B cell (primary cell): ENCODE measurements at regions not wholly inside any gene's neighbourhood (a gene's known extent, or its start where the extent isn't known, plus 50 kb on each side); places are given as distances from the start of the nearest gene placed in this dataset.

ENCODE experiments used
- EZH2 ChIP-seq: IDR thresholded peaks from 2 replicates; pipeline ENCODE4 v1.6.1; 2012; ENCODE audit warnings: borderline replicate concordance, low read depth, mild to moderate bottlenecking, moderate library complexity, low read length; ENCODE audit not compliant: insufficient read depth, poor library complexity, severe bottlenecking
- TF ChIP-seq, protein P1 (sequence below): fragments of 200-600 bp; IDR thresholded peaks from one replicate; pipeline ENCODE4 v1.8.0; 2022; ENCODE audit warnings: antibody characterized with exemption, mild to moderate bottlenecking

DNA sequence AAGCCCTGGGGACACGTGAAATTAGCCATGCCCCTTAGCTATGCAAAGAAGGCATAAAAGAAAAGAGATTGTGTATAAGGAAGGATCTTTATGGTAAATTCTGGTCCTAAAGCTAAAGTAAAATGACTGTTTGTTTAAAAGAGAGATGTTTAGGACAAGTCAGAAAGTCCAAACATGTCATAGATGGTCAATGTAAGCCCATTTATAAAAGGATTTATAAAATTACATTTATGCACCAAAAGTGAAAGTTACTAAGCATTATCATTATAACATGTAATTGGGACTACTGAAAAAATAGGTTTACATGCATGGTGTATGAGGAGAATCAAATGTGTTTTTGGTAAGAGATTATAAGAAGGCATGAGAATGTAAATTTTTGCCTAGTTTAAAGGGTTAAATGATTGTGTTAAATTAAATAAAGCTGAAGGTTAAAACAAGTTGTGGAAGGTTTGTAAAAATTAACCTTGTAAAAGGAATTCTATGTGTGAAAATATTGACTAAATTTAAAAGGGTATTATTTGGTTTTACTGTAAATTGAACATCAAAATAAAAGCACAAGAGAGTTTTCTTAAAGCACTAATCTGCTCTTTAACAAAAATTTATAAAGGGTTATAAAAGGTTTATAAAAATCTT lies 50.4 kb upstream of the TSPAN8 start:
- no peak for TF ChIP-seq EZH2
- TF ChIP-seq, protein P1, sequence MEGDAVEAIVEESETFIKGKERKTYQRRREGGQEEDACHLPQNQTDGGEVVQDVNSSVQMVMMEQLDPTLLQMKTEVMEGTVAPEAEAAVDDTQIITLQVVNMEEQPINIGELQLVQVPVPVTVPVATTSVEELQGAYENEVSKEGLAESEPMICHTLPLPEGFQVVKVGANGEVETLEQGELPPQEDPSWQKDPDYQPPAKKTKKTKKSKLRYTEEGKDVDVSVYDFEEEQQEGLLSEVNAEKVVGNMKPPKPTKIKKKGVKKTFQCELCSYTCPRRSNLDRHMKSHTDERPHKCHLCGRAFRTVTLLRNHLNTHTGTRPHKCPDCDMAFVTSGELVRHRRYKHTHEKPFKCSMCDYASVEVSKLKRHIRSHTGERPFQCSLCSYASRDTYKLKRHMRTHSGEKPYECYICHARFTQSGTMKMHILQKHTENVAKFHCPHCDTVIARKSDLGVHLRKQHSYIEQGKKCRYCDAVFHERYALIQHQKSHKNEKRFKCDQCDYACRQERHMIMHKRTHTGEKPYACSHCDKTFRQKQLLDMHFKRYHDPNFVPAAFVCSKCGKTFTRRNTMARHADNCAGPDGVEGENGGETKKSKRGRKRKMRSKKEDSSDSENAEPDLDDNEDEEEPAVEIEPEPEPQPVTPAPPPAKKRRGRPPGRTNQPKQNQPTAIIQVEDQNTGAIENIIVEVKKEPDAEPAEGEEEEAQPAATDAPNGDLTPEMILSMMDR = no peak
